Naive thymus-derived CD4-positive, alpha-beta T cell (primary cell): ENCODE measurements at regions not wholly inside any gene's neighbourhood (a gene's known extent, or its start where the extent isn't known, plus 50 kb on each side); places are given as distances from the start of the nearest gene placed in this dataset.

ENCODE experiments used
- ATAC-seq: fragments of 150-1000 bp; cut with Tn5 transposase; 2 replicates; pipeline ENCODE4 v1.10.0; 2021; ENCODE audit warnings: mild to moderate bottlenecking, moderate library complexity
- CTCF ChIA-PET: fragments of 350-600 bp; sonication (Branson Sonifier 250); formaldehyde crosslinking; loops from one replicate; lab custom pipeline; 2021; ENCODE audit warnings: antibody characterized with exemption; lab: Charles Lee
- POLR2A ChIA-PET: fragments of 350-600 bp; sonication (Branson Sonifier 250); formaldehyde crosslinking; loops from one replicate; lab custom pipeline; 2021; ENCODE audit warnings: antibody characterized with exemption, inconsistent platforms; lab: Charles Lee
- DNase-seq, 9 donors: peaks; one replicate each; pipeline versions ENCODE4 v3.0.0 to v3.0.0-alpha.2; 2020 to 2022; ENCODE audit warnings: mixed read lengths in 1 of 9
- H3K27ac ChIP-seq: one replicate; pipeline ENCODE4 v1.7.0; 2013; ENCODE audit warnings: mild to moderate bottlenecking, low read depth, low read length, moderate library complexity
- H3K27me3 ChIP-seq, 2 donors: one replicate each; pipeline ENCODE4 v1.7.0; 2013; ENCODE audit warnings: low read length in 2 of 2, mild to moderate bottlenecking in 2 of 2, moderate library complexity in 2 of 2; ENCODE audit not compliant: control insufficient read depth in 2 of 2, insufficient read depth in 2 of 2
- H3K36me3 ChIP-seq, 3 experiments: 1 replicate in 2 of 3; 2 replicates in 1 of 3; pipeline ENCODE4 v1.7.0; 2013; ENCODE audit warnings: low read length in 3 of 3, mild to moderate bottlenecking in 3 of 3, moderate library complexity in 1 of 3; ENCODE audit not compliant: insufficient read depth in 3 of 3, control insufficient read depth in 2 of 3
- H3K4me1 ChIP-seq, 2 donors: one replicate each; pipeline ENCODE4 v1.7.0; 2013; ENCODE audit warnings: low read length in 2 of 2, mild to moderate bottlenecking in 2 of 2, moderate library complexity in 1 of 2; ENCODE audit not compliant: control insufficient read depth in 2 of 2, insufficient read depth in 2 of 2
- H3K4me3 ChIP-seq: 2 replicates; pipeline ENCODE4 v1.7.0; 2013; ENCODE audit warnings: mild to moderate bottlenecking, low read length
- H3K9me3 ChIP-seq, 3 experiments: 1 replicate in 2 of 3; 2 replicates in 1 of 3; pipeline ENCODE4 v1.7.0; 2013; ENCODE audit warnings: low read length in 3 of 3; ENCODE audit not compliant: control insufficient read depth in 2 of 3
- H3K27ac Mint-ChIP-seq, 9 donors: one replicate each; pipeline ENCODE4 v1.8.0; 2020 to 2022; ENCODE audit warnings: mixed read lengths in 9 of 9, mild to moderate bottlenecking in 8 of 9, moderate library complexity in 5 of 9, inconsistent platforms in 2 of 9
- H3K27me3 Mint-ChIP-seq, 5 donors: one replicate each; pipeline ENCODE4 v1.8.0; 2021 to 2022; ENCODE audit warnings: mixed read lengths in 5 of 5, mild to moderate bottlenecking in 1 of 5
- H3K36me3 Mint-ChIP-seq, 5 donors: one replicate each; pipeline ENCODE4 v1.8.0; 2020 to 2022; ENCODE audit warnings: mixed read lengths in 5 of 5, mild to moderate bottlenecking in 3 of 5, inconsistent platforms in 1 of 5
- H3K4me1 Mint-ChIP-seq, 7 donors: one replicate each; pipeline ENCODE4 v1.8.0; 2020 to 2022; ENCODE audit warnings: mixed read lengths in 7 of 7, mild to moderate bottlenecking in 3 of 7, inconsistent platforms in 1 of 7
- H3K4me3 Mint-ChIP-seq, 10 donors: one replicate each; pipeline ENCODE4 v1.8.0; 2020 to 2022; ENCODE audit warnings: mild to moderate bottlenecking in 10 of 10, mixed read lengths in 10 of 10, moderate library complexity in 6 of 10, inconsistent platforms in 2 of 10
- H3K9me3 Mint-ChIP-seq, 11 donors: one replicate each; pipeline ENCODE4 v1.8.0; 2020 to 2022; ENCODE audit warnings: mixed read lengths in 11 of 11, mild to moderate bottlenecking in 4 of 11, inconsistent platforms in 1 of 11, moderate library complexity in 1 of 11
- intact Hi-C, 2 donors: fragments of 100-400 bp; cut with micrococcal nuclease; formaldehyde crosslinking; loops; one replicate each; pipeline ENCODE4 v1.15.1; 2023

- POLR2A ChIA-PET = no interaction called here
- DNase-seq = no peak
- H3K4me1 Mint-ChIP-seq = peaks cover 4 to 11% (median 9%) of the 10 kb centered on the region in 7 donors
- CTCF ChIA-PET = no interaction called here
- Histone ChIP-seq H3K4me3 (no peak overlapping the region), H3K36me3 (no peaks in the 10 kb centered on the region), H3K27me3 (no peaks in the 10 kb centered on the region), H3K9me3 (no peaks in the 10 kb centered on the region), H3K4me1 (peaks cover 0 to under 1% of the 10 kb centered on the region in 2 donors), H3K27ac (no peak overlapping the region)
- H3K4me3 Mint-ChIP-seq = no peak overlapping the region
- no peak overlapping the region for H3K27ac Mint-ChIP-seq
- peaks cover 0 to 7% (median 0%) of the 10 kb centered on the region in 11 donors for H3K9me3 Mint-ChIP-seq
- ATAC-seq = no peak
- H3K27me3 Mint-ChIP-seq = peaks cover 9 to 34% (median 22%) of the 10 kb centered on the region in 5 donors
- intact Hi-C loops = no loop called here
- no peaks in the 10 kb centered on the region for H3K36me3 Mint-ChIP-seq
These were observed 53.8 kb upstream of the P3H2 start for GRCh38 chr3:190174471-190174870.

- H3K4me1 ChIP-seq = peaks cover 0 to 3% of the 10 kb centered on the region in 2 donors
- no peaks in the 10 kb centered on the region for H3K27me3 ChIP-seq
- intact Hi-C loops = no loop called here
- no peaks in the 10 kb centered on the region for H3K9me3 ChIP-seq
- peaks cover 9 to 31% (median 20%) of the 10 kb centered on the region in 5 donors for H3K27me3 Mint-ChIP-seq
- DNase-seq (no peak), ATAC-seq (no peak)
- ChIA-PET CTCF (no interaction called here), POLR2A (no interaction called here)
- no peaks in the 10 kb centered on the region for H3K36me3 Mint-ChIP-seq
- H3K4me3 ChIP-seq = no peak overlapping the region
- H3K9me3 Mint-ChIP-seq = peaks cover 0 to 7% (median 0%) of the 10 kb centered on the region in 11 donors
- H3K27ac ChIP-seq = no peak overlapping the region
- H3K27ac Mint-ChIP-seq = no peak overlapping the region
- H3K36me3 ChIP-seq = no peaks in the 10 kb centered on the region
- H3K4me1 Mint-ChIP-seq = peaks cover 4 to 17% (median 13%) of the 10 kb centered on the region in 7 donors
- H3K4me3 Mint-ChIP-seq = no peak overlapping the region
These were observed 52.7 kb upstream of the P3H2 start for GRCh38 chr3:190173426-190173825.

- Mint-ChIP-seq H3K27me3 (peaks cover 9 to 31% (median 19%) of the 10 kb centered on the region in 5 donors), H3K9me3 (peaks cover 0 to 7% (median 0%) of the 10 kb centered on the region in 11 donors), H3K4me1 (peaks cover 4 to 21% (median 13%) of the 10 kb centered on the region in 7 donors), H3K36me3 (no peaks in the 10 kb centered on the region), H3K4me3 (no peak overlapping the region), H3K27ac (no peak overlapping the region)
- Histone ChIP-seq H3K36me3 (no peaks in the 10 kb centered on the region), H3K4me3 (no peak overlapping the region), H3K9me3 (no peaks in the 10 kb centered on the region), H3K4me1 (peaks cover 0 to 3% of the 10 kb centered on the region in 2 donors), H3K27ac (no peak overlapping the region), H3K27me3 (no peaks in the 10 kb centered on the region)
- intact Hi-C loops = no loop called here
- ChIA-PET CTCF (no interaction called here), POLR2A (no interaction called here)
- ATAC-seq (no peak), DNase-seq (no peak)
These were observed 52.1 kb upstream of the P3H2 start for GRCh38 chr3:190172751-190173150.
